Loucy (cell line): ENCODE measurements at regions not wholly inside any gene's neighbourhood (a gene's known extent, or its start where the extent isn't known, plus 50 kb on each side); places are given as distances from the start of the nearest gene placed in this dataset.

Experiments used
- H2AFZ ChIP-seq: fragments of 200-600 bp; sonication (generic); 2 replicates; pipeline ENCODE4 v1.6.0; 2016; ENCODE audit warnings: antibody characterized with exemption, mild to moderate bottlenecking, low read length, moderate library complexity
- H3F3A ChIP-seq: fragments of 200-600 bp; 2 replicates; pipeline ENCODE4 v1.6.0; 2016; ENCODE audit warnings: antibody characterized with exemption, low read depth, mild to moderate bottlenecking
- H3K27me3 ChIP-seq: fragments of 200-600 bp; sonication (generic); 2 replicates; pipeline ENCODE4 v1.6.1; 2014; ENCODE audit warnings: low read length, mild to moderate bottlenecking; ENCODE audit not compliant: insufficient read depth, poor library complexity, severe bottlenecking
- H3K36me3 ChIP-seq: fragments of 200-600 bp; sonication (generic); 2 replicates; pipeline ENCODE4 v1.6.1; 2016; ENCODE audit warnings: low read length; ENCODE audit not compliant: insufficient read depth
- H3K4me1 ChIP-seq: fragments of 200-600 bp; sonication (generic); 2 replicates; pipeline ENCODE4 v1.5.1; 2014; ENCODE audit warnings: low read length, mild to moderate bottlenecking; ENCODE audit not compliant: insufficient read depth, poor library complexity, severe bottlenecking
- H3K4me2 ChIP-seq: fragments of 200-600 bp; sonication (generic); 2 replicates; pipeline ENCODE4 v1.6.0; 2014; ENCODE audit warnings: antibody characterized with exemption, low read length, low read depth, mild to moderate bottlenecking; ENCODE audit not compliant: poor library complexity, severe bottlenecking
- H3K4me3 ChIP-seq: fragments of 200-600 bp; sonication (generic); 2 replicates; pipeline ENCODE4 v1.5.1; 2014; ENCODE audit warnings: low read length, mild to moderate bottlenecking, mixed read lengths; ENCODE audit not compliant: poor library complexity, severe bottlenecking
- H3K79me2 ChIP-seq: fragments of 200-600 bp; sonication (generic); 2 replicates; pipeline ENCODE4 v1.6.1; 2014; ENCODE audit warnings: low read length; ENCODE audit not compliant: insufficient read depth
- H3K9ac ChIP-seq: fragments of 200-600 bp; sonication (generic); 2 replicates; pipeline ENCODE4 v1.6.0; 2014; ENCODE audit warnings: mild to moderate bottlenecking, low read depth, low read length, moderate library complexity; ENCODE audit not compliant: poor library complexity, severe bottlenecking
- H3K9me2 ChIP-seq: fragments of 200-600 bp; sonication (generic); replicated peaks from 2 replicates; pipeline ENCODE4 v1.6.1; 2016; ENCODE audit warnings: low read depth, low read length, mixed read lengths
- H3K9me3 ChIP-seq: fragments of 200-600 bp; sonication (generic); 2 replicates; pipeline ENCODE4 v1.6.1; 2014; ENCODE audit warnings: mild to moderate bottlenecking, antibody characterized with exemption, low read length, low read depth; ENCODE audit not compliant: insufficient read depth
- H4K20me1 ChIP-seq: fragments of 200-600 bp; sonication (generic); 2 replicates; pipeline ENCODE4 v1.6.0; 2014; ENCODE audit warnings: antibody characterized with exemption, low read length, mild to moderate bottlenecking; ENCODE audit not compliant: insufficient read depth, poor library complexity, severe bottlenecking
- CTCF ChIP-seq: fragments of 200-600 bp; sonication (generic); conservative IDR thresholded peaks from 2 replicates; pipeline ENCODE4 v1.5.1; 2014; ENCODE audit warnings: mild to moderate bottlenecking, antibody characterized with exemption, low read length
- EZH2phosphoT487 ChIP-seq: fragments of 200-600 bp; IDR thresholded peaks from 2 replicates; pipeline ENCODE4 v1.6.1; 2018; ENCODE audit warnings: antibody characterized with exemption, mild to moderate bottlenecking, moderate library complexity, borderline replicate concordance

- Histone ChIP-seq H4K20me1 (no peaks in the 10 kb centered on the region), H3K79me2 (no peaks in the 10 kb centered on the region), H3K4me2 (no peak overlapping the region), H3K27me3 (no peaks in the 10 kb centered on the region), H3K9me2 (no peaks in the 10 kb centered on the region), H3K36me3 (no peaks in the 10 kb centered on the region), H3K9me3 (peaks cover 9% of the 10 kb centered on the region; the same call in 1 of the 2 replicates), H3F3A (no peaks in the 10 kb centered on the region), H3K9ac (no peak overlapping the region), H3K4me1 (no peaks in the 10 kb centered on the region), H2AFZ (no peak overlapping the region), H3K4me3 (no peak overlapping the region)
- no peak for TF ChIP-seq EZH2phosphoT487
- TF ChIP-seq CTCF: no peak
Observed at GRCh38 chr14:99052467-99052866, 219.5 kb downstream of the BCL11B start.

DNA sequence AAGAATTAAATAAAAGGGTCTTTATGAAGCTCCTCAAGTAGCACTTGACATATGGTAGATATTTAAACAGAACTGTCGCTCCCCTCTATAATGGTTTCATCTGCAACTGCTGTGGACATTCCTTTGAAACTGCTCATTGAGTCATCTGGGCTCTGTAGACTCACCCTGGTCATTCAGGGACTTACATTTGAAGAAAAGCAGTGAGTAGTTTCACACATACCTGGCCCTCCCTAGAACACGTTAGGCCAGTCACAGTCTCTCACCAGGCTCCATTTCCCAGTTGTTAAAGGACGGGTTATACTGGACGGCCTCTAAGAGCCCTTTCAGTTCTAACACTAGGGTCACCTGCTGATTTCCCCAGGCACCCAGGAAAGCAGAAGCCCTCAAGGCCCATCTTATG, 217.0 kb downstream of the BCL11B start:
- Histone ChIP-seq H3K79me2 (no peaks in the 10 kb centered on the region), H3K36me3 (no peaks in the 10 kb centered on the region), H2AFZ (no peak overlapping the region), H3F3A (no peaks in the 10 kb centered on the region), H3K9ac (no peak overlapping the region), H3K9me3 (peaks cover 9% of the 10 kb centered on the region; the same call in 1 of the 2 replicates), H4K20me1 (no peaks in the 10 kb centered on the region), H3K27me3 (no peaks in the 10 kb centered on the region), H3K4me2 (no peak overlapping the region), H3K9me2 (no peaks in the 10 kb centered on the region), H3K4me3 (no peak overlapping the region), H3K4me1 (no peaks in the 10 kb centered on the region)
- TF ChIP-seq EZH2phosphoT487 (no peak), CTCF (no peak)

GRCh38 chr14:99055816-99056215, 216.2 kb downstream of the BCL11B start:
- H3K27me3 ChIP-seq: no peaks in the 10 kb centered on the region
- no peaks in the 10 kb centered on the region for H3K79me2 ChIP-seq
- H3K9me3 ChIP-seq: peaks cover 9% of the 10 kb centered on the region; the same call in 1 of the 2 replicates
- no peaks in the 10 kb centered on the region for H3K9me2 ChIP-seq
- H3K4me1 ChIP-seq: no peaks in the 10 kb centered on the region
- no peaks in the 10 kb centered on the region for H4K20me1 ChIP-seq
- no peak overlapping the region for H3K4me3 ChIP-seq
- no peaks in the 10 kb centered on the region for H3F3A ChIP-seq
- H3K9ac ChIP-seq: no peak overlapping the region
- no peaks in the 10 kb centered on the region for H3K36me3 ChIP-seq
- TF ChIP-seq EZH2phosphoT487 (no peak), CTCF (no peak; the same call in 1 of the 2 replicates)
- no peak overlapping the region for H2AFZ ChIP-seq
- H3K4me2 ChIP-seq: no peak overlapping the region
